ENCODE measurements at regions not wholly inside any gene's neighbourhood (a gene's known extent, or its start where the extent isn't known, plus 50 kb on each side); places are given as distances from the start of the nearest gene placed in this dataset.

DNA sequence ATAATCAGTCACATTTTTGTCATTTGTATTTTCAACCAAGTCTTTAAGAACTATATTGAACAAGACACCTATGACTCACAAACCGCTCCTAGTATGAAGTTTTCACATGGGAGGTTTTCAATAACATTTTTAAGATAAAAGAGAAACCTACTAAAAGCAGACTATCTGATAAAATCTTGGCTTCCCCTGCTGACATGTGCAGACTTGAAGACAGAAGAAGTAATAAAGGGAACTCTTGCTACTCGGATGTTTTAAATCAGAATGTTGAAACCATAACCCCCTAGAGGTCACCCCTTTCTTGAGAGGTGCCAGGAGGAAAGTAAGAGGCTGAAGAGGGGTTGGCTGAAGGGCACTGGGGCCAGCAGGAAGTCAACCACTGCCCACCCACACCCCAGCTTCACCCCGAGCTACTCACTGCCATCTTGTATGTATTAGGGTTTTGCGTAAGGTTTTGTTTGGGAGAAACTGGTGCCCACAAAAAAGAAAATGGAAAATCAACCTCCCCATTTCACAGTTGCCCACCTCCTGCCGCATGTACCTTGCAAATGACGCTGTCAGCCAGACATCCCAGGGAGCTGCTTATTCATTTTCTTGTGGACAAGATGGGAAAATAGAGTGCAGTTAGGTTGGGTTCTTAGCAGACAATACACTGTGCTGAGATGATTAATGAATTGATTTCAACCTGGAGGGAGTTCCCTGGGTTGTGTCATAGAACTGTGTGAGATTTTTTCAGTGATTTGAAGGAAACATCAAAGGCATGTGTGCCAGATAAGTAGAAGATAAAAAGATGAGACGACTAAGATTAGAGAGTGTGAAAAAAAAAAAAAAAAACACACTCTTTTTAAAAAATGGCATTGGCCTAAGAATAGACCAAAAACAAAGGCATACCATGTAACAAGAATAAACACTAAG is 83.2 kb upstream of the TAB2 start:
- TF ChIP-seq CTCF (IDR thresholded peaks at IDR 0.05) (no peak), POLR2A (IDR thresholded peaks at IDR 0.05) (no peak)
